ENCODE measurements at regions not wholly inside any gene's neighbourhood (a gene's known extent, or its start where the extent isn't known, plus 50 kb on each side); places are given as distances from the start of the nearest gene placed in this dataset.
A peak's percentile ranks its signal among the peaks of the same experiment; 100 is the strongest.

GRCh38 chr22:48828688-48829087, 999.0 kb downstream of the BRD1 start:
- no peak overlapping the region for H2BK12ac ChIP-seq (ENCODE audit: low read length)
- peak overlapping the region; percentile 23 for H3K23ac ChIP-seq (ENCODE audit: low read depth, low read length, poor library complexity)
- H4K8ac ChIP-seq (ENCODE audit: low read depth, low read length): no peak overlapping the region
- no CpG with 5 or more reads among the region's 5 CpGs for WGBS, 2 donors (ENCODE audit: extremely low coverage in 2 of 2, insufficient read length in 2 of 2, insufficient replicate concordance in 1 of 2)
- H3K79me1 ChIP-seq (ENCODE audit: low read depth, low read length): no peaks in the 10 kb centered on the region
- H3K36me3 ChIP-seq (replicated peaks in 1 of 2; ENCODE audit: control insufficient read depth in 2 of 2, insufficient read depth in 2 of 2, low read length in 2 of 2): no peaks in the 10 kb centered on the region
- H3K27me3 ChIP-seq (ENCODE audit: control insufficient read depth in 3 of 3, insufficient read depth in 3 of 3, low read depth in 1 of 3, low read length in 3 of 3): no peaks in the 10 kb centered on the region
- no peak overlapping the region for H3K4me2 ChIP-seq (ENCODE audit: insufficient read depth, low read length, poor library complexity, severe bottlenecking)
- H2AFZ ChIP-seq (ENCODE audit: low read length): no peak overlapping the region
- no peak overlapping the region for H2BK120ac ChIP-seq (ENCODE audit: low read depth, low read length)
- peaks cover 0 to 11% of the 10 kb centered on the region in 2 donors for H3K4me1 ChIP-seq (ENCODE audit: control insufficient read depth in 2 of 2, insufficient read depth in 1 of 2, low read depth in 1 of 2, low read length in 2 of 2)
- no peak overlapping the region for H2BK5ac ChIP-seq (ENCODE audit: low read length)
- H2AK5ac ChIP-seq (ENCODE audit: low read depth, low read length): peak overlapping the region; percentile 52
- no peak overlapping the region for H2BK15ac ChIP-seq (ENCODE audit: low read length)
- H3K9ac ChIP-seq (ENCODE audit: low read depth, low read length, poor library complexity): peak overlapping the region; percentile 3
- peak overlapping the region; percentile 46 for H3K18ac ChIP-seq (ENCODE audit: low read length)
- no peak overlapping the region for H3K4ac ChIP-seq (ENCODE audit: low read length)
- H4K91ac ChIP-seq (ENCODE audit: low read depth, low read length, poor library complexity): no peak overlapping the region
- no peak overlapping the region for H3K27ac ChIP-seq (replicated peaks; ENCODE audit: low read length)
- no peak overlapping the region for H3K4me3 ChIP-seq (ENCODE audit: low read length in 2 of 2)
- H3K9me3 ChIP-seq (replicated peaks in 1 of 2; ENCODE audit: control insufficient read depth in 2 of 2, insufficient read depth in 1 of 2, low read depth in 1 of 2, low read length in 2 of 2): peaks cover 0 to 5% of the 10 kb centered on the region in 2 donors
- no peak overlapping the region for H3K14ac ChIP-seq (ENCODE audit: low read length)
- no peak for DNase-seq (ENCODE audit: low spot score)

- Histone ChIP-seq H3K9ac (ENCODE audit: low read depth, low read length, poor library complexity) (peak overlapping the region; percentile 54), H2BK15ac (ENCODE audit: low read length) (no peak overlapping the region), H3K4me2 (ENCODE audit: insufficient read depth, low read length, poor library complexity, severe bottlenecking) (no peak overlapping the region), H3K27me3 (ENCODE audit: control insufficient read depth in 3 of 3, insufficient read depth in 3 of 3, low read depth in 1 of 3, low read length in 3 of 3) (no peaks in the 10 kb centered on the region), H3K79me1 (ENCODE audit: low read depth, low read length) (no peaks in the 10 kb centered on the region), H4K91ac (ENCODE audit: low read depth, low read length, poor library complexity) (no peak overlapping the region), H2AFZ (ENCODE audit: low read length) (no peak overlapping the region), H2BK5ac (ENCODE audit: low read length) (peak overlapping the region; percentile 72), H3K14ac (ENCODE audit: low read length) (peak overlapping the region; percentile 97), H3K4me3 (ENCODE audit: low read length in 2 of 2) (no peak overlapping the region), H3K4me1 (ENCODE audit: control insufficient read depth in 2 of 2, insufficient read depth in 1 of 2, low read depth in 1 of 2, low read length in 2 of 2) (peaks cover 0 to 11% of the 10 kb centered on the region in 2 donors), H3K27ac (replicated peaks; ENCODE audit: low read length) (no peak overlapping the region), H3K18ac (ENCODE audit: low read length) (peak overlapping the region; percentile 89), H3K4ac (ENCODE audit: low read length) (no peak overlapping the region), H3K9me3 (replicated peaks in 1 of 2; ENCODE audit: control insufficient read depth in 2 of 2, insufficient read depth in 1 of 2, low read depth in 1 of 2, low read length in 2 of 2) (peaks cover 0 to 3% of the 10 kb centered on the region in 2 donors), H2BK120ac (ENCODE audit: low read depth, low read length) (no peak overlapping the region), H3K36me3 (replicated peaks in 1 of 2; ENCODE audit: control insufficient read depth in 2 of 2, insufficient read depth in 2 of 2, low read length in 2 of 2) (no peaks in the 10 kb centered on the region), H2BK12ac (ENCODE audit: low read length) (no peak overlapping the region), H3K23ac (ENCODE audit: low read depth, low read length, poor library complexity) (peak overlapping the region; percentile 70), H2AK5ac (ENCODE audit: low read depth, low read length) (peak overlapping the region; percentile 93), H4K8ac (ENCODE audit: low read depth, low read length) (no peak overlapping the region)
- WGBS, 2 donors (ENCODE audit: extremely low coverage in 2 of 2, insufficient read length in 2 of 2, insufficient replicate concordance in 1 of 2): no CpG with 5 or more reads among the region's 18 CpGs
- DNase-seq (ENCODE audit: low spot score): no peak
Measured at GRCh38 chr22:48827904-48828555, 999.6 kb downstream of the BRD1 start.

GRCh38 chr22:48827268-48827846, 1000.3 kb downstream of the BRD1 start:
- Histone ChIP-seq H3K14ac (ENCODE audit: low read length) (no peak overlapping the region), H2BK120ac (ENCODE audit: low read depth, low read length) (no peak overlapping the region), H3K9me3 (replicated peaks in 1 of 2; ENCODE audit: control insufficient read depth in 2 of 2, insufficient read depth in 1 of 2, low read depth in 1 of 2, low read length in 2 of 2) (no peaks in the 10 kb centered on the region), H2BK5ac (ENCODE audit: low read length) (peak overlapping the region; percentile 72), H3K23ac (ENCODE audit: low read depth, low read length, poor library complexity) (no peak overlapping the region), H3K18ac (ENCODE audit: low read length) (no peak overlapping the region), H2AK5ac (ENCODE audit: low read depth, low read length) (no peak overlapping the region), H3K27me3 (ENCODE audit: control insufficient read depth in 3 of 3, insufficient read depth in 3 of 3, low read depth in 1 of 3, low read length in 3 of 3) (no peaks in the 10 kb centered on the region), H3K4ac (ENCODE audit: low read length) (no peak overlapping the region), H2BK12ac (ENCODE audit: low read length) (no peak overlapping the region), H2AFZ (ENCODE audit: low read length) (no peak overlapping the region), H2BK15ac (ENCODE audit: low read length) (no peak overlapping the region), H3K79me1 (ENCODE audit: low read depth, low read length) (no peaks in the 10 kb centered on the region), H4K8ac (ENCODE audit: low read depth, low read length) (no peak overlapping the region), H3K27ac (replicated peaks; ENCODE audit: low read length) (no peak overlapping the region), H3K4me3 (ENCODE audit: low read length in 2 of 2) (no peak overlapping the region), H3K9ac (ENCODE audit: low read depth, low read length, poor library complexity) (no peak overlapping the region), H3K4me1 (ENCODE audit: control insufficient read depth in 2 of 2, insufficient read depth in 1 of 2, low read depth in 1 of 2, low read length in 2 of 2) (peaks cover 0 to 11% of the 10 kb centered on the region in 2 donors), H3K4me2 (ENCODE audit: insufficient read depth, low read length, poor library complexity, severe bottlenecking) (no peak overlapping the region), H3K36me3 (replicated peaks in 1 of 2; ENCODE audit: control insufficient read depth in 2 of 2, insufficient read depth in 2 of 2, low read length in 2 of 2) (no peaks in the 10 kb centered on the region), H4K91ac (ENCODE audit: low read depth, low read length, poor library complexity) (no peak overlapping the region)
- no peak for DNase-seq (ENCODE audit: low spot score)
- no CpG with 5 or more reads among the region's 18 CpGs for WGBS, 2 donors (ENCODE audit: extremely low coverage in 2 of 2, insufficient read length in 2 of 2, insufficient replicate concordance in 1 of 2)

GRCh38 chr22:48826546-48826945, 1001.1 kb downstream of the BRD1 start:
- Histone ChIP-seq H3K18ac (ENCODE audit: low read length) (peak overlapping the region; percentile 35), H3K36me3 (replicated peaks in 1 of 2; ENCODE audit: control insufficient read depth in 2 of 2, insufficient read depth in 2 of 2, low read length in 2 of 2) (no peaks in the 10 kb centered on the region), H2BK120ac (ENCODE audit: low read depth, low read length) (peak overlapping the region; percentile 16), H4K8ac (ENCODE audit: low read depth, low read length) (no peak overlapping the region), H2BK12ac (ENCODE audit: low read length) (peak overlapping the region; percentile 68), H3K79me1 (ENCODE audit: low read depth, low read length) (no peaks in the 10 kb centered on the region), H3K14ac (ENCODE audit: low read length) (peak overlapping the region; percentile 41), H3K4me3 (ENCODE audit: low read length in 2 of 2) (no peak overlapping the region), H3K9me3 (replicated peaks in 1 of 2; ENCODE audit: control insufficient read depth in 2 of 2, insufficient read depth in 1 of 2, low read depth in 1 of 2, low read length in 2 of 2) (no peaks in the 10 kb centered on the region), H3K27ac (replicated peaks; ENCODE audit: low read length) (no peak overlapping the region), H3K27me3 (ENCODE audit: control insufficient read depth in 3 of 3, insufficient read depth in 3 of 3, low read depth in 1 of 3, low read length in 3 of 3) (no peaks in the 10 kb centered on the region), H2BK15ac (ENCODE audit: low read length) (peak overlapping the region; percentile 20), H2AK5ac (ENCODE audit: low read depth, low read length) (peak overlapping the region; percentile 60), H3K4me1 (ENCODE audit: control insufficient read depth in 2 of 2, insufficient read depth in 1 of 2, low read depth in 1 of 2, low read length in 2 of 2) (peaks cover 0 to 11% of the 10 kb centered on the region in 2 donors), H3K9ac (ENCODE audit: low read depth, low read length, poor library complexity) (peak overlapping the region; percentile 10), H2BK5ac (ENCODE audit: low read length) (no peak overlapping the region), H3K4ac (ENCODE audit: low read length) (no peak overlapping the region), H3K23ac (ENCODE audit: low read depth, low read length, poor library complexity) (no peak overlapping the region), H4K91ac (ENCODE audit: low read depth, low read length, poor library complexity) (no peak overlapping the region), H2AFZ (ENCODE audit: low read length) (no peak overlapping the region), H3K4me2 (ENCODE audit: insufficient read depth, low read length, poor library complexity, severe bottlenecking) (no peak overlapping the region)
- no peak for DNase-seq (ENCODE audit: low spot score)
- no CpG with 5 or more reads among the region's 9 CpGs for WGBS, 2 donors (ENCODE audit: extremely low coverage in 2 of 2, insufficient read length in 2 of 2, insufficient replicate concordance in 1 of 2)
